OCI-LY1 (cell line): ENCODE measurements at regions not wholly inside any gene's neighbourhood (a gene's known extent, or its start where the extent isn't known, plus 50 kb on each side); places are given as distances from the start of the nearest gene placed in this dataset.

Experiments
- H2AFZ ChIP-seq: fragments of 200-600 bp; sonication (generic), shearing (Covaris generic); 2 replicates; pipeline ENCODE4 v1.6.0; 2014; ENCODE audit warnings: antibody characterized with exemption, mild to moderate bottlenecking, low read length
- H3F3A ChIP-seq: fragments of 200-600 bp; sonication (generic), shearing (Covaris generic); 2 replicates; pipeline ENCODE4 v1.6.0; 2014; ENCODE audit warnings: mild to moderate bottlenecking, antibody characterized with exemption, low read length, moderate library complexity; ENCODE audit not compliant: insufficient read depth
- H3K27ac ChIP-seq: fragments of 200-600 bp; sonication (generic); 2 replicates; pipeline ENCODE4 v1.5.1; 2014; ENCODE audit warnings: low read length, mixed run types, mild to moderate bottlenecking, low read depth; ENCODE audit not compliant: poor library complexity, severe bottlenecking
- H3K27me3 ChIP-seq: fragments of 200-600 bp; sonication (generic); 2 replicates; pipeline ENCODE4 v1.6.0; 2014; ENCODE audit warnings: antibody characterized with exemption, mild to moderate bottlenecking, low read length, moderate library complexity; ENCODE audit not compliant: insufficient read depth
- H3K36me3 ChIP-seq: fragments of 200-600 bp; sonication (generic); 2 replicates; pipeline ENCODE4 v1.6.1; 2014; ENCODE audit warnings: mild to moderate bottlenecking, antibody characterized with exemption, low read length, moderate library complexity, mixed read lengths; ENCODE audit not compliant: insufficient read depth
- H3K4me1 ChIP-seq: fragments of 200-600 bp; sonication (generic); 2 replicates; pipeline ENCODE4 v1.5.1; 2014; ENCODE audit warnings: mild to moderate bottlenecking, low read length, moderate library complexity; ENCODE audit not compliant: insufficient read depth, severe bottlenecking
- H3K4me2 ChIP-seq: fragments of 200-600 bp; sonication (generic), shearing (Covaris generic); 2 replicates; pipeline ENCODE4 v1.6.1; 2014; ENCODE audit warnings: low read length
- H3K4me3 ChIP-seq: fragments of 200-600 bp; sonication (generic); 2 replicates; pipeline ENCODE4 v1.5.1; 2014; ENCODE audit warnings: low read length, low read depth, mild to moderate bottlenecking, mixed read lengths; ENCODE audit not compliant: poor library complexity, severe bottlenecking
- H3K79me2 ChIP-seq: fragments of 200-600 bp; shearing (Covaris generic); 2 replicates; pipeline ENCODE4 v1.6.1; 2016; ENCODE audit warnings: mixed run types, low read length, mixed read lengths; ENCODE audit not compliant: insufficient read depth
- H3K9ac ChIP-seq: fragments of 200-600 bp; sonication (generic), shearing (Covaris generic); 2 replicates; pipeline ENCODE4 v1.6.1; 2014; ENCODE audit warnings: mild to moderate bottlenecking, low read length, mixed read lengths
- H3K9me2 ChIP-seq: fragments of 200-600 bp; sonication (generic), shearing (Covaris generic); 2 replicates; pipeline ENCODE4 v1.6.1; 2014; ENCODE audit warnings: low read depth, mild to moderate bottlenecking, low read length, mixed read lengths
- H3K9me3 ChIP-seq: fragments of 200-600 bp; shearing (Covaris generic); 2 replicates; pipeline ENCODE4 v1.6.1; 2014; ENCODE audit warnings: low read length, mixed read lengths
- H4K20me1 ChIP-seq: fragments of 200-600 bp; sonication (generic), shearing (Covaris generic); 2 replicates; pipeline ENCODE4 v1.6.0; 2016; ENCODE audit warnings: mild to moderate bottlenecking, low read length; ENCODE audit not compliant: insufficient read depth
- CTCF ChIP-seq: fragments of 200-600 bp; sonication (generic), shearing (Covaris generic); IDR thresholded peaks from 2 replicates; pipeline ENCODE4 v1.5.1; 2017; ENCODE audit warnings: mild to moderate bottlenecking, antibody characterized with exemption, low read length, moderate library complexity, mixed read lengths
- EZH2 ChIP-seq: fragments of 200-600 bp; sonication (generic), shearing (Covaris generic); IDR thresholded peaks from 2 replicates; pipeline ENCODE4 v1.8.0; 2017; ENCODE audit warnings: borderline replicate concordance, mixed run types, mild to moderate bottlenecking, antibody characterized with exemption, low read length, moderate library complexity, mixed read lengths

- Histone ChIP-seq H3K4me2 (no peak overlapping the region), H3K79me2 (no peaks in the 10 kb centered on the region)
These were observed 90.4 kb upstream of the SV2C start for GRCh38 chr5:75992753-75993152.

GRCh38 chr5:75985077-75985476 lies 98.1 kb upstream of the SV2C start:
- Histone ChIP-seq H3K4me1 (no peaks in the 10 kb centered on the region), H2AFZ (no peak overlapping the region), H3K4me3 (no peak overlapping the region), H3K9me2 (no peaks in the 10 kb centered on the region), H3K9me3 (no peaks in the 10 kb centered on the region), H3F3A (no peaks in the 10 kb centered on the region), H3K27ac (no peak overlapping the region), H3K36me3 (no peaks in the 10 kb centered on the region), H3K79me2 (no peaks in the 10 kb centered on the region), H4K20me1 (no peaks in the 10 kb centered on the region), H3K27me3 (no peaks in the 10 kb centered on the region), H3K4me2 (no peak overlapping the region), H3K9ac (no peak overlapping the region)
- TF ChIP-seq CTCF (no peak), EZH2 (no peak)

More at GRCh38 chr5:75992753-75993152, 90.4 kb upstream of the SV2C start:
- no peak overlapping the region for H2AFZ ChIP-seq
- H4K20me1 ChIP-seq = no peaks in the 10 kb centered on the region
- no peaks in the 10 kb centered on the region for H3K27me3 ChIP-seq
- no peaks in the 10 kb centered on the region for H3F3A ChIP-seq
- H3K4me3 ChIP-seq = no peak overlapping the region
- H3K9me3 ChIP-seq = no peaks in the 10 kb centered on the region
- no peaks in the 10 kb centered on the region for H3K36me3 ChIP-seq
- no peak overlapping the region for H3K27ac ChIP-seq
- no peaks in the 10 kb centered on the region for H3K9me2 ChIP-seq
- H3K4me1 ChIP-seq = no peaks in the 10 kb centered on the region
- TF ChIP-seq EZH2 (no peak), CTCF (no peak)
- H3K9ac ChIP-seq = no peak overlapping the region

- H3K9ac ChIP-seq = no peak overlapping the region
- no peaks in the 10 kb centered on the region for H3K4me1 ChIP-seq
- no peaks in the 10 kb centered on the region for H4K20me1 ChIP-seq
- no peak overlapping the region for H3K4me3 ChIP-seq
- H3K9me2 ChIP-seq = no peaks in the 10 kb centered on the region
- TF ChIP-seq EZH2 = no peak
- TF ChIP-seq CTCF = no peak
- H3K27ac ChIP-seq = no peak overlapping the region
- no peaks in the 10 kb centered on the region for H3F3A ChIP-seq
- no peaks in the 10 kb centered on the region for H3K36me3 ChIP-seq
- H2AFZ ChIP-seq = no peak overlapping the region
- H3K79me2 ChIP-seq = no peaks in the 10 kb centered on the region
- H3K27me3 ChIP-seq = no peaks in the 10 kb centered on the region
- H3K9me3 ChIP-seq = no peaks in the 10 kb centered on the region
- H3K4me2 ChIP-seq = no peak overlapping the region
These were observed 107.7 kb upstream of the SV2C start for GRCh38 chr5:75975496-75975895.
